ENCODE measurements at regions not wholly inside any gene's neighbourhood (a gene's known extent, or its start where the extent isn't known, plus 50 kb on each side); places are given as distances from the start of the nearest gene placed in this dataset.

DNA sequence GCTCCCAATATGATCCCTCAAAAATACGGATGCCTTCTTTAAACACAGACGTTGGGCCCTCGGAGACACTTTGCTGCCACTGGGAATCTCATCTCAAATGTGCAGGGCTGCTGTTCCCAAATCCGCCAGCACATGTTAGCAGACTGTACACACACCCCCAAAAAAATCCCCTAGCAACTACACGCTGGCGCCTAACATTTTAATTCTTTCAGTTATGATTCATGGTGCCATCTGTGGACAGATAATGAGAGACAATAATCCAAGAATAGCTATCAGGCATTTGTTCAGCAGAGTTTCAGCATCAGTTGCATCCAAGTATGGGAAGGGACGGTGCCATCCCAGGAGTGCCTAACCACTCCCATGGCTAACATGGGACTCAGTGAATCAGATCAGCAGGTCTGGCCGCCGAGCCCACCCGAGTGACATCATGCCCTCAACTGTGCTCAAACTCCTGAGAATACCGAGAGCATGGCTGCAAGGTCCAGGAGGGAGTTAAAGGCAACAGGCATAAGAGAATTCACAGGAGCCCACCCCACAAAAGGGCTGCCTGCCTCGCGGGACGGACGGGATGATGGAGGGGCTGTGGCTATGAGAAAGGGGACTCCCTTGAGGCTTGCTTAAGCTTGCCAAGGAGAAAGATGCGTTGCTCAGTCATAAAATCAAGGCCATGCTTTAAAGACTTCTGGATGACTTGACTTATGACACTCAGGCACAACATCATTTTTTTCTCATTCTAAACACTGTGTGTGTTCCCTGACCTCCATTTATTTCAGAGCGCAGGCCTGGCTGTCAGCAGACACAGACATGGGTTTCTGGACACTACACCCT is 337.0 kb downstream of the SHANK2 start:
- no peak for FAIRE-seq
- H3K27ac ChIP-seq (ENCODE audit: extremely low read depth, low read depth, low read length) = no peak overlapping the region
- no peak overlapping the region for H2AFZ ChIP-seq (ENCODE audit: low read depth, low read length)
- H3K4me1 ChIP-seq (replicated peaks in 1 of 2; ENCODE audit: control insufficient read depth in 2 of 2, insufficient read depth in 2 of 2, low read length in 2 of 2) = no peaks in the 10 kb centered on the region
- H3K9ac ChIP-seq (ENCODE audit: insufficient read depth in 1 of 2, low read depth in 2 of 2, low read length in 2 of 2) = no peak overlapping the region
- intact Hi-C loops (cut with micrococcal nuclease) = no loop called here
- 0% methylated on average over 17 of the region's 17 CpGs for WGBS (ENCODE audit: insufficient coverage, low coverage, missing lambda C conversion rate)
- in situ Hi-C loops (cut with MboI) = no loop called here
- no peak for ATAC-seq
- ChIA-PET POLR2A (no interaction called here), CTCF (ENCODE audit: low intra/inter-chr PET ratio) (no interaction called here)
- BruUV-seq (replicated peaks) = no TSS peak
- no peaks in the 10 kb centered on the region for H3K9me3 ChIP-seq (replicated peaks; ENCODE audit: control insufficient read depth, insufficient read depth, low read depth, low read length)
- H3K36me3 ChIP-seq (ENCODE audit: control insufficient read depth, insufficient read depth, low read length) = no peaks in the 10 kb centered on the region
- no peaks in the 10 kb centered on the region for H4K20me1 ChIP-seq (replicated peaks; ENCODE audit: control insufficient read depth, insufficient read depth, low read length)
- DNase-seq (ENCODE audit: extremely low read depth in 1 of 4, low spot score in 3 of 4) = no peak
- H3K27me3 ChIP-seq (ENCODE audit: control insufficient read depth in 2 of 2, insufficient read depth in 2 of 2, low read length in 2 of 2) = peaks cover 0 to 26% of the 10 kb centered on the region in 2 experiments; a peak in 2 of 5 replicates
- no peaks in the 10 kb centered on the region for H3K9me1 ChIP-seq (ENCODE audit: control insufficient read depth, insufficient read depth, low read length)
- H3K4me2 ChIP-seq (ENCODE audit: insufficient read depth, low read length) = no peak overlapping the region
- no peaks in the 10 kb centered on the region for H3K79me2 ChIP-seq (ENCODE audit: control insufficient read depth, insufficient read depth, low read length)
- H3K4me3 ChIP-seq = no peak overlapping the region
- TF ChIP-seq ZNF133 (CRISPR knock-in tag; IDR thresholded peaks at IDR 0.05) (no peak), ZNF24 (IDR thresholded peaks at IDR 0.05) (no peak), KAT8 (IDR thresholded peaks at IDR 0.05; ENCODE audit: low read depth) (no peak), ZKSCAN1 (IDR thresholded peaks at IDR 0.05; ENCODE audit: low read depth, low read length) (no peak), SMAD1 (IDR thresholded peaks at IDR 0.05; ENCODE audit: low read depth, low read length, partially characterized antibody) (no peak), CREB1 (IDR thresholded peaks at IDR 0.05) (no peak), CREB1 (CRISPR knock-in tag; IDR thresholded peaks at IDR 0.05) (no peak), ZBTB17 (CRISPR knock-in tag; IDR thresholded peaks at IDR 0.05) (no peak), ZNF76 (CRISPR knock-in tag; IDR thresholded peaks at IDR 0.05; ENCODE audit: borderline replicate concordance) (no peak), HOXB6 (CRISPR knock-in tag; IDR thresholded peaks at IDR 0.05; ENCODE audit: borderline replicate concordance) (no peak), HNRNPUL1 (IDR thresholded peaks at IDR 0.05; ENCODE audit: low read length) (no peak), ZNF830 (CRISPR knock-in tag; IDR thresholded peaks at IDR 0.05) (no peak)
- TF ChIP-seq, protein P1, sequence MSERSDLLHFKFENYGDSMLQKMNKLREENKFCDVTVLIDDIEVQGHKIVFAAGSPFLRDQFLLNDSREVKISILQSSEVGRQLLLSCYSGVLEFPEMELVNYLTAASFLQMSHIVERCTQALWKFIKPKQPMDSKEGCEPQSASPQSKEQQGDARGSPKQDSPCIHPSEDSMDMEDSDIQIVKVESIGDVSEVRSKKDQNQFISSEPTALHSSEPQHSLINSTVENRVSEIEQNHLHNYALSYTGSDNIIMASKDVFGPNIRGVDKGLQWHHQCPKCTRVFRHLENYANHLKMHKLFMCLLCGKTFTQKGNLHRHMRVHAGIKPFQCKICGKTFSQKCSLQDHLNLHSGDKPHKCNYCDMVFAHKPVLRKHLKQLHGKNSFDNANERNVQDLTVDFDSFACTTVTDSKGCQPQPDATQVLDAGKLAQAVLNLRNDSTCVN (CRISPR knock-in tag; IDR thresholded peaks at IDR 0.05) = no peak
- TF ChIP-seq, protein P2, sequence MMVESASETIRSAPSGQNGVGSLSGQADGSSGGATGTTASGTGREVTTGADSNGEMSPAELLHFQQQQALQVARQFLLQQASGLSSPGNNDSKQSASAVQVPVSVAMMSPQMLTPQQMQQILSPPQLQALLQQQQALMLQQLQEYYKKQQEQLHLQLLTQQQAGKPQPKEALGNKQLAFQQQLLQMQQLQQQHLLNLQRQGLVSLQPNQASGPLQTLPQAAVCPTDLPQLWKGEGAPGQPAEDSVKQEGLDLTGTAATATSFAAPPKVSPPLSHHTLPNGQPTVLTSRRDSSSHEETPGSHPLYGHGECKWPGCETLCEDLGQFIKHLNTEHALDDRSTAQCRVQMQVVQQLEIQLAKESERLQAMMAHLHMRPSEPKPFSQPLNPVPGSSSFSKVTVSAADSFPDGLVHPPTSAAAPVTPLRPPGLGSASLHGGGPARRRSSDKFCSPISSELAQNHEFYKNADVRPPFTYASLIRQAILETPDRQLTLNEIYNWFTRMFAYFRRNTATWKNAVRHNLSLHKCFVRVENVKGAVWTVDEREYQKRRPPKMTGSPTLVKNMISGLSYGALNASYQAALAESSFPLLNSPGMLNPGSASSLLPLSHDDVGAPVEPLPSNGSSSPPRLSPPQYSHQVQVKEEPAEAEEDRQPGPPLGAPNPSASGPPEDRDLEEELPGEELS (CRISPR knock-in tag; IDR thresholded peaks at IDR 0.05; ENCODE audit: borderline replicate concordance) = no peak
- TF ChIP-seq, protein P3, sequence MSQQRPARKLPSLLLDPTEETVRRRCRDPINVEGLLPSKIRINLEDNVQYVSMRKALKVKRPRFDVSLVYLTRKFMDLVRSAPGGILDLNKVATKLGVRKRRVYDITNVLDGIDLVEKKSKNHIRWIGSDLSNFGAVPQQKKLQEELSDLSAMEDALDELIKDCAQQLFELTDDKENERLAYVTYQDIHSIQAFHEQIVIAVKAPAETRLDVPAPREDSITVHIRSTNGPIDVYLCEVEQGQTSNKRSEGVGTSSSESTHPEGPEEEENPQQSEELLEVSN (IDR thresholded peaks at IDR 0.05; ENCODE audit: borderline replicate concordance in 1 of 2, extremely low read depth in 1 of 2, insufficient read depth in 1 of 2, insufficient read length in 1 of 2, low read depth in 1 of 2, low read length in 1 of 2, poor library complexity in 1 of 2, severe bottlenecking in 1 of 2) = no peak
- TF ChIP-seq, protein P4, sequence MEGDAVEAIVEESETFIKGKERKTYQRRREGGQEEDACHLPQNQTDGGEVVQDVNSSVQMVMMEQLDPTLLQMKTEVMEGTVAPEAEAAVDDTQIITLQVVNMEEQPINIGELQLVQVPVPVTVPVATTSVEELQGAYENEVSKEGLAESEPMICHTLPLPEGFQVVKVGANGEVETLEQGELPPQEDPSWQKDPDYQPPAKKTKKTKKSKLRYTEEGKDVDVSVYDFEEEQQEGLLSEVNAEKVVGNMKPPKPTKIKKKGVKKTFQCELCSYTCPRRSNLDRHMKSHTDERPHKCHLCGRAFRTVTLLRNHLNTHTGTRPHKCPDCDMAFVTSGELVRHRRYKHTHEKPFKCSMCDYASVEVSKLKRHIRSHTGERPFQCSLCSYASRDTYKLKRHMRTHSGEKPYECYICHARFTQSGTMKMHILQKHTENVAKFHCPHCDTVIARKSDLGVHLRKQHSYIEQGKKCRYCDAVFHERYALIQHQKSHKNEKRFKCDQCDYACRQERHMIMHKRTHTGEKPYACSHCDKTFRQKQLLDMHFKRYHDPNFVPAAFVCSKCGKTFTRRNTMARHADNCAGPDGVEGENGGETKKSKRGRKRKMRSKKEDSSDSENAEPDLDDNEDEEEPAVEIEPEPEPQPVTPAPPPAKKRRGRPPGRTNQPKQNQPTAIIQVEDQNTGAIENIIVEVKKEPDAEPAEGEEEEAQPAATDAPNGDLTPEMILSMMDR (IDR thresholded peaks at IDR 0.05 in 2 of 3, conservative IDR thresholded peaks at IDR 0.05 in 1 of 3; ENCODE audit: insufficient read depth in 2 of 3, low read depth in 1 of 3, low read length in 3 of 3) = no peak

Data from K562 (cell line).